Effector memory CD4-positive, alpha-beta T cell (primary cell): ENCODE measurements at regions not wholly inside any gene's neighbourhood (a gene's known extent, or its start where the extent isn't known, plus 50 kb on each side); places are given as distances from the start of the nearest gene placed in this dataset.

Experiments used
- DNase-seq, 3 donors: peaks; one replicate each; pipeline ENCODE4 v3.0.0-alpha.2; 2020
- H3K27ac ChIP-seq: 2 replicates; pipeline ENCODE4 v1.7.0; 2013; ENCODE audit warnings: mild to moderate bottlenecking, low read length, moderate library complexity; ENCODE audit not compliant: insufficient read depth, poor library complexity, severe bottlenecking
- H3K27me3 ChIP-seq: replicated peaks from 2 replicates; pipeline ENCODE4 v1.7.0; 2013; ENCODE audit warnings: mild to moderate bottlenecking, low read length; ENCODE audit not compliant: insufficient read depth, control insufficient read depth, poor library complexity, severe bottlenecking
- H3K36me3 ChIP-seq: 2 replicates; pipeline ENCODE4 v1.7.0; 2013; ENCODE audit warnings: mild to moderate bottlenecking, low read length, moderate library complexity; ENCODE audit not compliant: control insufficient read depth, insufficient read depth
- H3K4me1 ChIP-seq: 2 replicates; pipeline ENCODE4 v1.7.0; 2013; ENCODE audit warnings: low read length, mild to moderate bottlenecking; ENCODE audit not compliant: control insufficient read depth, insufficient read depth, poor library complexity, severe bottlenecking
- H3K4me3 ChIP-seq: 2 replicates; pipeline ENCODE4 v1.7.0; 2013; ENCODE audit warnings: low read length, low read depth, mild to moderate bottlenecking; ENCODE audit not compliant: insufficient read depth, poor library complexity, severe bottlenecking
- H3K9me3 ChIP-seq: 2 replicates; pipeline ENCODE4 v1.7.0; 2013; ENCODE audit warnings: mild to moderate bottlenecking, low read length, moderate library complexity; ENCODE audit not compliant: control insufficient read depth

DNA sequence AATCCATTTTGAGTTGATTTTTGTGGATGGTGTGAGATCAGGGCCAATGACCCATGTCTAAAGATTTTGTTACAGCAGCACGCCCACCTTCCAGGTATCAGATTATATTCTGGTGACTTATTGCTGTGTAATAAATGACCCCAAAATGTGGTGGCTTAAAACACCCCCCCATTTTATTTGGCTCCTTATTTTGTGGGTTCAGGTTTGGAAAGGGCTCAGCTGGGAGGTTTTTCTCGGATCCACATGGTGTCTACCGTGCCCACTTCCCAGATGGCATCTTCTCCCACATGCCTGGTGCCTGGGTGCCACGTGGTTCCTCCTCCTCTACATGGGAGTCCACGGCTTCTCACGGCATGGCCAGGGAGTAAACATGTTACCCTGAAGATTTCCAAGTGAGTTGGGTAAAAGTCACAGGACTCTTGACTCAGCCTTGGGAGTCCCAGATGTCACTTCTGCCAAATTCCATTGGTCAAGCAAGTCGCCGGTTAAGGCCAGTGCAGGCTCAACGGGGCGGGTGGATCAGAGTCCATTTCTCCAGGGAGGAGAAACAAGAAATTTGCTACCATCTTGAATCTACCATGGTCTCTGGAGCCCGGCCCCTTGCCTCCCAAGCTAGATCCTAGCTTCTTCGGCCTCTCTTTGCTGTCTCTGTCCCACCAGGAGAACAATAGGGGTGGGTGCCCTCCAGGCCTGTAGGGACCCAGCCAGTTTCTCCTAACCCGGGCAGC lies 214.3 kb downstream of the KIF26A start:
- Histone ChIP-seq H3K4me3 (no peak overlapping the region), H3K9me3 (no peaks in the 10 kb centered on the region), H3K4me1 (no peaks in the 10 kb centered on the region), H3K27ac (no peak overlapping the region), H3K36me3 (no peaks in the 10 kb centered on the region), H3K27me3 (no peaks in the 10 kb centered on the region)
- DNase-seq, result no peak

DNA sequence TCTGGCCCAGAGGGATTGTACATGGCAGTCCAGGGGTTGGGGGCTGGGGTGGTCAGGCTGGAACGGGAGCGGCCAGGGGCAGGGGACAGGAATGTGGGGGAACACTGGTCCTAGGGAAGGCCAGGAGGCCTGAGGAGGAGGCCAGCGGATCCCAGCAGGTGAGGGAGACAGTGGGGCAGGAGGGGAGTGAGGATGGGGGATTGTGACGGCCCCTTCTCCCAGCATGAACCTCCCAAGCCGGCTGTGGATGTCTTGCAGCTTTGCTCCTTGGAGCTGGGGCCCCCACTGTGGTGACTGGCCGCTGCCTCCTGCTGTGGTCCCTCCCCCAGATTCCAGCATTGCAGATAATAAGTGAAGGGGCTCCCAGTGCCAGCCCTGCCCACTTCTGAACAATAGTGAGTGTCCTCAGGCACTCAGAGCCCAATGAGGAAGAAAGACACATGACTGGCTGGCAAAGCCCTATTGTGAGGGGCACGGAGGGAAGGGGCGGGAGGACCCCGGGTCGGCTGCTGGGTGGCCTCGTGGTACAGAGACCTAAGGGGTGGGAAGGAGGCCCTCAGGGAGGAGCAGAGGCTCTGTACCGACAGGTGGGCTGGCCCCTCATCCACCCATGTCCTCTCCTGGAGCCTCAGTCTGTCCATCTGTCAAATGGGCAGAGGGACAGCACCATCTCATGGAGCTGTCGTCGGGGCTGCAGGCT lies 215.0 kb downstream of the KIF26A start:
- H3K4me1 ChIP-seq, result no peaks in the 10 kb centered on the region
- no peak overlapping the region for H3K27ac ChIP-seq
- no peaks in the 10 kb centered on the region for H3K27me3 ChIP-seq

DNA sequence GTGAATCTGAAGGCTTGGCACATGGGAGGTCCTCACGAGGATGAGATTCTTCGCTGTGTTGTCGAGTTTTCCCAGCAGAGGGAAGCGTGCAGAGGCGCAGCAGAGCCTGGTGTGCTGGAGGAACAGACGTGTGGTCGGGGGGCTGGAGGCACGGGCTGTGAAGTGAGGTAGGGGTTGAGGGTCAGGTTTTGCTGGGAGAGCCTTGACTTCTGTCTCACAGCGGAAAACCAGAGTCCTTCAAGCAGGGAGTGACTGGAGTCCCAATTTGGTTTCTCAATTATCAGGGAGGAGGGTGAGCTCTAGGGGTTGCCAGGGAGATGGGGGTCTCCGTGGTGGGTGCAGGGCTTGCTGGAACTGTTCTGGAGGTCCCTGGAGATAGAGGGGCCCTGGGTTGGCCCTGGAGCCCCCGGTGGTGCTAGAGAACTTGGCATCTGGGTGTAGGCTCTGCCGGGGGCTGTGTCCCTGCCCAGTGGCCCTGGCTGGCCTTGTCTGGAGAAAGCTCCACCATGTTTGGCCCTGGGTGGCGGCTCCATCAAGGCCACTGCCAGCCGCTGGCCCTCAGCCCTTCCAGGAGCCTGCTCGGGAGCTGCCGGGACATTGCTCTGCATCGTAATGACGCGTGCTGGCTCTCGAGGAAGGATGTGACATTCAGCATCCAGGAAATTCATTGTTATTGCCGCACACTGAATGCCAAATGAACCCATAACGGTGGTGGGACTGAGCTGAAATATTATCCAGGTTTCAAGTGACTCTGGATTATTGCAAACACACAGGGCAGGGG lies 215.7 kb downstream of the KIF26A start:
- no peaks in the 10 kb centered on the region for H3K36me3 ChIP-seq
- DNase-seq, result no peak
- no peaks in the 10 kb centered on the region for H3K9me3 ChIP-seq
- no peaks in the 10 kb centered on the region for H3K4me1 ChIP-seq
- no peak overlapping the region for H3K4me3 ChIP-seq
- no peaks in the 10 kb centered on the region for H3K27me3 ChIP-seq
- no peak overlapping the region for H3K27ac ChIP-seq

More for the DNA sequence above, 215.0 kb downstream of the KIF26A start:
- Histone ChIP-seq H3K4me3 (no peak overlapping the region), H3K36me3 (no peaks in the 10 kb centered on the region), H3K9me3 (no peaks in the 10 kb centered on the region)
- DNase-seq, result no peak

DNA sequence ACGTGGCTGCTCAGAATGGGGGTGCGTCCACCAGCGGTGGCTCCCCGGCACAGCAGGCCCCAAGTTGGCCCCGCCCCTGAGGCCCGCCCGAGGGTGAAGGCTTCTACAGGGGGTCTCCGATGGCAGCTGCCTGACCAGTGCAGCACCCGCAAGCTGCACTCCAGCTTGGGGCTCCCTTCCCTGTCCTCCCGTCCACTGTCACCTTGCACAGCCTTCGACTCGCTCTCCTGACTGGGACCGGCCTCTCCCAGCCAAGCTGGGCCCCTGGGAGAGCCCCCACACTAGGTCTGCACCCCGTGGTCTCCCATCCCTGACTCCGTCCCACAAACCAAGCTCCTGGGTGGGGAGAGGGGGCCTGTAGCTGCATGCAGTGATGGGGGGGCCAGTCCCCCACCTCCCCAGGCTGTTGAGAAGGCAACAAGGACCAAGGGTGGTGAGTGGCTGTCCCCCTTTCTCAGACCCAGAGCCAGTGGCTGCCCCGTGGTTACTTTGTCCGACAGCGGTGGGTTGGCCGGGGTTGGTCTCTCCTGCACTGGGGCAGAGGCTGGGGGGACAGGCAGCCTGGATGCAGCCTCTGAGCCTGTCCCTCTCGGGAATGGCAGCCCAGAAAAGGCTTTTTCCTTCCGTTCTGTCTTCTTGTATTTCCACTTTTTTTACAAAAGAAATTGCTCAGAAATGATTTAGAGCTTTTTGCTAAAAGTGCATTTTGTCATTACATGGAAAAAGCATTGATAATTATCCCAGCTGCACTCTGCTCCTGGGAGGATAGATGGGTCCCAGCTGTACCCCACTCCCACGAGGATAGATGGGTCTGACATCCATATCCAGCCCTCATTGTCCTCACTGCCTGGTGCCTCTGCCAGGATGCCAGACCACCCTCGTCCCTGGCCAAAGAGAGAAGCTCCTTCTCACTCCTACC lies 217.0 kb downstream of the KIF26A start:
- Histone ChIP-seq H3K27ac (no peak overlapping the region), H3K27me3 (no peaks in the 10 kb centered on the region), H3K36me3 (no peaks in the 10 kb centered on the region), H3K4me1 (no peaks in the 10 kb centered on the region), H3K4me3 (no peak overlapping the region), H3K9me3 (no peaks in the 10 kb centered on the region)
- DNase-seq, result no peak

DNA sequence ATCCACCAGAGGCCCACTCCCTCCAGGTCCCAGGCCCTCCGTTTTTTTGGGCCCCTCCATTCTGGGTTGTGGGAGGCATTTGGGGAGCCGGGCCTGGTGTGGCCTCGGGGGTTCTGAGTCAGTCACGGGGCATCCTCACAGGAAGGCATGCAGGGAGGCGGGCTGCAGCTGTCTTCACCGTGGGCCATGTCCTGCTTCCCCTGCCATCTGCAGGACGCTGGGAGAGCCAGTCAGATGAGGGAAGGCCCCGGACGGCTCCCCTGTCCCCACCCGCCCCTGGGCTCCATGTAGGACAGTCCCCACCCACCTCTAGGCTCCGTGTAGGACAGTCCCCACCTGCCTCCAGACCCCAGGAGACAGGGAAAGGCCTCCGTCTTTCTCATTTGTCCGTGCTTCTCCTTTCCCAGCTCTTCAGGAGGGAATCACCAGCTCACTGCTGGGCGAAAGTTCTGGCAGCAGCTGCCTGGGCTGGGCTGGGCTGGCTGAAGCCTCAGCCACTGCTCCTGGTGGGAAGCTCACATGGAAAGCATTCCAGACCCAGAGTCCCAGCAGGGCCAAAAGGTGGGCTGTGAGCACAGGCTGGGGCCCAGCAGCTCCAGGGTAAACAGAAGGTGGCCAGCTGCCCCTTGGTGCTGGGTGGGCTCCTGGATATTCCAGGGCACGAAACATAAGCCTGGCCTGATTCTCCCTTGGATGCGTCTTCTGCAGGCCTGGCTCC lies 217.8 kb downstream of the KIF26A start:
- no peak for DNase-seq
- H3K27ac ChIP-seq, result no peak overlapping the region
- H3K27me3 ChIP-seq, result no peaks in the 10 kb centered on the region
- no peaks in the 10 kb centered on the region for H3K4me1 ChIP-seq
- no peak overlapping the region for H3K4me3 ChIP-seq
- H3K9me3 ChIP-seq, result no peaks in the 10 kb centered on the region
- no peaks in the 10 kb centered on the region for H3K36me3 ChIP-seq

DNA sequence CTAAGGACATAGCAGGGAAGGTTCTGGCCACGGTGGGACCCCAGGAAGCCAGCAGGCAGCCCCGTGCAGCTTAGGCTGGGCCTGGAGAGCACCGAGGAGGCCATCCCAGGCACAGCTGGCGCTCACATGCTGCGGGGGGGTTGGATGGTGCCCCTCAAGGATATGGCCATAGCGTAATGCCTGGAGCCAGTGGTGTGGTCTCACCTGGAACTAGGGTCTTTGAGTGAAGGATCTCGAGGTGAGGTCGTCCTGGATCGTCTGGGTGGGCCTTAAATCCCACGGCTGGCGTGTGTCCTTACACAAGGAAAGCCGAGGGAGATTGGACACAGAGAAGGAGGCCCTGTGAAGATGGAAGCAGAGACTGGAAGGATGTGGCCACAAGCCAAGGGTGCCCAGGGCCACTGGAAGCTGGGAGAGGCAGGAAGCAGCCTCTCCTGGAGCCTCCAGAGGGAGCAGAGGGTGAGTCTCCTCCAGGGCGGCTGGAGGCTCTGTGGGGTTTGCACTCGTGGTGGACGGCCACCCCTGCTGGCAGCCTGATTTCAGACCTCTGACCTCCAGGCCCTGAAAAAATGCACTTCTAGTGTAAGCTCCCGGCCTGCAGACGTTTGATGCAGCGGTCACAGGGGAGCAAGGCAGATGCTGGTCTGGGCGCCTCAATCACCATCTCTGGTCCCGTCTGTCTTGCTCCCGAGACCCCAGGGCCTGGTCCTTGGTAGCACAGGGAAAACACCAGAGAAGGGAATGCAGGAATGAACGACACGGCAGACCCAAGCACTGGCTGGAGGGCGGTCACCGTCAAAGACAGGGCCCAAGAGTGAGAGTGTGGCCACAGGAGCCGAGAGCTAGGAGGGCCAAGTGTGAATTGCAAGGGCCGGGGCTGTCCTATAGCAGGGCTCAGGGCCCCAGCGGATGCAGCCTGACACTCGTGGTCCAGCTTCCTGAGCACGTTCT lies 218.6 kb downstream of the KIF26A start:
- no peak for DNase-seq
- no peaks in the 10 kb centered on the region for H3K27me3 ChIP-seq
- H3K4me1 ChIP-seq, result no peaks in the 10 kb centered on the region
- H3K9me3 ChIP-seq, result no peaks in the 10 kb centered on the region
- H3K4me3 ChIP-seq, result no peak overlapping the region
- no peaks in the 10 kb centered on the region for H3K36me3 ChIP-seq
- no peak overlapping the region for H3K27ac ChIP-seq

DNA sequence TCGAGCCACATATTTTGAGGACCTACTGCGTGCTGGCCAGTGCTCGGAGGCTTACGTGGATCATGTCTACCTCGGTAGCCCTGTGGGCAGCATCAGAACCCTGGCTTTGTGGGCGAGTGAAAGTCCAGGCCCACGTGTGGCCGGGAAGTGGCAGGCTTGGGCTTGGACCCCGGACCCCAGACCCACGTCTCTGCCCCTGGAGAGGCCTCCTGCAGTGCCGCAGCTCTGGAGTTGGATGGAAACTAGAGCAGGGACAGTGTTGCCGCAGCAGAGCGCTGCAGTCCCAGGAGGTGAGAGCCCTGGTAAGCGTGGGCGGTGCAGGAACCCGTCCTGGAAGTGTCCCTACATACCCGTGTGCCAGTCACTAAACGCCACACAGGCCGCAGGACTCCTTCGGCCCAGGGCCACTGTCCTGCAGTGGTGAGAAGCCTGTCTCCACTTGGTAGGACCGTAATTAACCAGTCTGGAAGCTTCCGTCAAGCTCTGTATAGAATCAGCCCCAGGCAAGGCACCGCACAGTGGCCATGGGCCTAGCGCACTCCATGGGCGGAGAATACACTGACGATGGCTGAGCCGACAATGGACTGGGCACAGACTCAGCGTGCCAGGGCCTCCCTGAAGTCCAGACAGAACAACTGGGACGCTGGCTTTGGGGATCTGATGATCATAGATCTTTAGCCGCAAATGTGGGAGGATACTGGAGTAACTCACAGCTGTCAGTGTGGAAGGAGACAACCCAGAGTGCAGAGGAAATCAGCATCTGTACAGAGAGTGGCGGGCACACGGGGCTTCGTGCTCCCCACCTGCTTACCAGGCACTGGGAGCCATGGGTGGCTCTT lies 219.5 kb downstream of the KIF26A start:
- no peak overlapping the region for H3K27ac ChIP-seq
- no peaks in the 10 kb centered on the region for H3K27me3 ChIP-seq
- DNase-seq, result no peak
- no peak overlapping the region for H3K4me3 ChIP-seq
- H3K9me3 ChIP-seq, result no peaks in the 10 kb centered on the region
- no peaks in the 10 kb centered on the region for H3K4me1 ChIP-seq
- H3K36me3 ChIP-seq, result no peaks in the 10 kb centered on the region
